HEK293 (cell line): ENCODE measurements at regions not wholly inside any gene's neighbourhood (a gene's known extent, or its start where the extent isn't known, plus 50 kb on each side); places are given as distances from the start of the nearest gene placed in this dataset.
"Not testable (repeated sequence)": the region's sequence is repeated elsewhere in the genome, so short reads cannot be mapped to it uniquely, and the experiment has no call there.

Experiments used
- CTCF ChIA-PET: fragments of 350-600 bp; formaldehyde crosslinking; extraction: SDS; loops from one replicate; lab custom pipeline; 2021; ENCODE audit warnings: antibody characterized with exemption; lab: Yijun Ruan, JAX
- POLR2A ChIA-PET: fragments of 300-600 bp; formaldehyde crosslinking; extraction: SDS; loops from one replicate; lab custom pipeline; 2020; ENCODE audit warnings: antibody characterized with exemption, inconsistent platforms; lab: Yijun Ruan, JAX
- H3K27ac ChIP-seq: fragments of 200-500 bp; sonication (Bioruptor generic); 2 replicates; pipeline ENCODE4 v1.5.1; 2014; ENCODE audit warnings: low read depth, low read length, control low read depth, inconsistent platforms; ENCODE audit errors: extremely low read depth
- H3K36me3 ChIP-seq, 2 experiments: fragments of 200-500 bp in 1 of 2; sonication (Bioruptor generic) in 1 of 2; 1 replicate in 1 of 2; 2 replicates in 1 of 2; pipeline ENCODE4 v1.5.1; 2014 to 2017; ENCODE audit warnings: inconsistent platforms in 2 of 2, low read length in 2 of 2; ENCODE audit not compliant: control insufficient read depth in 2 of 2, insufficient read depth in 1 of 2
- H3K4me1 ChIP-seq: fragments of 200-500 bp; sonication (Bioruptor generic); 2 replicates; pipeline ENCODE4 v1.5.1; 2014; ENCODE audit warnings: mild to moderate bottlenecking, low read length, inconsistent platforms; ENCODE audit not compliant: control insufficient read depth, insufficient read depth
- H3K4me3 ChIP-seq: 2 replicates; pipeline ENCODE4 v1.5.1; 2011; ENCODE audit warnings: low read depth, mild to moderate bottlenecking, control low read depth, low read length, moderate library complexity
- H3K9me3 ChIP-seq: fragments of 200-500 bp; sonication (Bioruptor generic); 2 replicates; pipeline ENCODE4 v1.5.1; 2014; ENCODE audit warnings: low read depth, low read length, inconsistent platforms; ENCODE audit not compliant: control insufficient read depth, insufficient read depth
- GLI2 ChIP-seq: fragments of 450-650 bp; formaldehyde crosslinking; IDR thresholded peaks from 2 replicates; pipeline ENCODE4; 2017; ENCODE audit warnings: missing biosample characterization, missing genetic modification characterization, low read depth, borderline replicate concordance
- GLIS1 ChIP-seq: fragments of 450-650 bp; formaldehyde crosslinking; IDR thresholded peaks from 2 replicates; pipeline ENCODE4 v1.5.1; 2016; ENCODE audit warnings: missing biosample characterization, missing genetic modification characterization
- HOXC10 ChIP-seq: sonication (generic); formaldehyde crosslinking; IDR thresholded peaks from 2 replicates; pipeline ENCODE4 v1.8.1; 2023; ENCODE audit warnings: mild to moderate bottlenecking, missing genetic modification reagents
- KLF10 ChIP-seq: fragments of 450-650 bp; IDR thresholded peaks from 2 replicates; pipeline ENCODE4 v1.5.1; 2018; ENCODE audit warnings: missing biosample characterization, mild to moderate bottlenecking, missing genetic modification characterization
- OVOL3 ChIP-seq: fragments of 450-650 bp; formaldehyde crosslinking; IDR thresholded peaks from 2 replicates; pipeline ENCODE4 v1.5.1; 2016; ENCODE audit warnings: missing biosample characterization, missing genetic modification characterization
- YY2 ChIP-seq: fragments of 450-650 bp; formaldehyde crosslinking; IDR thresholded peaks from 2 replicates; pipeline ENCODE4 v1.5.1; 2016; ENCODE audit warnings: missing biosample characterization, missing genetic modification characterization
- ZNF184 ChIP-seq: fragments of 450-650 bp; IDR thresholded peaks from 2 replicates; pipeline ENCODE4 v1.5.1; 2018; ENCODE audit warnings: missing biosample characterization, mild to moderate bottlenecking, missing genetic modification characterization
- ZNF221 ChIP-seq: fragments of 450-650 bp; formaldehyde crosslinking; IDR thresholded peaks from 2 replicates; pipeline ENCODE4 v1.5.1; 2017; ENCODE audit warnings: missing biosample characterization, missing genetic modification characterization, borderline replicate concordance
- ZNF24 ChIP-seq: fragments of 450-650 bp; formaldehyde crosslinking; IDR thresholded peaks from 2 replicates; pipeline ENCODE4 v1.5.1; 2016; ENCODE audit warnings: missing biosample characterization, missing genetic modification characterization
- ZNF433 ChIP-seq: fragments of 450-650 bp; formaldehyde crosslinking; IDR thresholded peaks from 2 replicates; pipeline ENCODE4 v1.5.1; 2016; ENCODE audit warnings: missing biosample characterization, missing genetic modification characterization, low read depth
- ZNF561 ChIP-seq: fragments of 450-650 bp; IDR thresholded peaks from 2 replicates; pipeline ENCODE4 v1.5.1; 2018; ENCODE audit warnings: missing biosample characterization, missing genetic modification characterization, borderline replicate concordance
- ZNF654 ChIP-seq: fragments of 450-650 bp; formaldehyde crosslinking; IDR thresholded peaks from 2 replicates; pipeline ENCODE4 v1.5.1; 2016; ENCODE audit warnings: low read depth, missing biosample characterization, missing genetic modification characterization
- TF ChIP-seq, protein P1 (sequence below): fragments of 450-650 bp; formaldehyde crosslinking; IDR thresholded peaks from 2 replicates; pipeline ENCODE4 v1.5.1; 2016; ENCODE audit warnings: missing biosample characterization, missing genetic modification characterization, low read depth
- TF ChIP-seq, protein P2 (sequence below): fragments of 450-650 bp; formaldehyde crosslinking; IDR thresholded peaks from 2 replicates; pipeline ENCODE4 v1.5.1; 2016; ENCODE audit warnings: missing biosample characterization, missing genetic modification characterization
- TF ChIP-seq, protein P3 (sequence below): fragments of 450-650 bp; formaldehyde crosslinking; IDR thresholded peaks from 2 replicates; pipeline ENCODE4 v1.5.0; 2017; ENCODE audit warnings: missing biosample characterization, missing genetic modification characterization, borderline replicate concordance
- TF ChIP-seq, protein P4 (sequence below): fragments of 450-650 bp; formaldehyde crosslinking; IDR thresholded peaks from 2 replicates; pipeline ENCODE4 v1.5.1; 2016; ENCODE audit warnings: missing biosample characterization, missing genetic modification characterization

DNA sequence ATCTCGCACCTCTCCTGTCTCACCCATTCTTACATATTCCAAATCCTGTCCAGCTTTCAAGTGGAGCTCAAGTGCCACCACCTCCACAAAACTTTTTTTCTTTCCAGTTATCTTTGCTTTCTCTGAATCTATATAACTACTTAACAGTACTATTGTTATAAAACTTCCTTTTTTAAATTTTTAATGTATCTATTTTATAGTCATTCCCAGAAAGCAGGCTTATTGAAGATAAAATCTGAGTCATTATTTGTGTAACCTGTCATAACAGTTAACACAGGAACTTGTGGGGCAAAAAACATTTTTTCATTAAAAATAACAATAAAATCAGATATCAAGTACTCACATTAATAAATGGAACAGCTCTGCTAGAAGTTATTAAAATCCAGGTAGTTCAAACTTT, 73.3 kb upstream of the ALCAM start:
- Histone ChIP-seq H3K9me3 (no peaks in the 10 kb centered on the region), H3K36me3 (no peaks in the 10 kb centered on the region), H3K4me1 (no peaks in the 10 kb centered on the region), H3K4me3 (no peak overlapping the region), H3K27ac (no peak overlapping the region)
- POLR2A ChIA-PET: no interaction called here
- TF ChIP-seq ZNF561 (no peak), ZNF184 (tag by site-specific recombination) (no peak), ZNF221 (no peak), GLIS1 (tag by site-specific recombination) (no peak), ZNF24 (tag by site-specific recombination) (no peak), ZNF654 (tag by site-specific recombination) (no peak), GLI2 (tag by site-specific recombination) (no peak), ZNF433 (no peak), KLF10 (no peak), OVOL3 (tag by site-specific recombination) (no peak), HOXC10 (CRISPR knock-in tag) (no peak), YY2 (tag by site-specific recombination) (no peak)
- TF ChIP-seq, protein P1, sequence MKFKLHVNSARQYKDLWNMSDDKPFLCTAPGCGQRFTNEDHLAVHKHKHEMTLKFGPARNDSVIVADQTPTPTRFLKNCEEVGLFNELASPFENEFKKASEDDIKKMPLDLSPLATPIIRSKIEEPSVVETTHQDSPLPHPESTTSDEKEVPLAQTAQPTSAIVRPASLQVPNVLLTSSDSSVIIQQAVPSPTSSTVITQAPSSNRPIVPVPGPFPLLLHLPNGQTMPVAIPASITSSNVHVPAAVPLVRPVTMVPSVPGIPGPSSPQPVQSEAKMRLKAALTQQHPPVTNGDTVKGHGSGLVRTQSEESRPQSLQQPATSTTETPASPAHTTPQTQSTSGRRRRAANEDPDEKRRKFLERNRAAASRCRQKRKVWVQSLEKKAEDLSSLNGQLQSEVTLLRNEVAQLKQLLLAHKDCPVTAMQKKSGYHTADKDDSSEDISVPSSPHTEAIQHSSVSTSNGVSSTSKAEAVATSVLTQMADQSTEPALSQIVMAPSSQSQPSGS: no peak
- TF ChIP-seq, protein P2, sequence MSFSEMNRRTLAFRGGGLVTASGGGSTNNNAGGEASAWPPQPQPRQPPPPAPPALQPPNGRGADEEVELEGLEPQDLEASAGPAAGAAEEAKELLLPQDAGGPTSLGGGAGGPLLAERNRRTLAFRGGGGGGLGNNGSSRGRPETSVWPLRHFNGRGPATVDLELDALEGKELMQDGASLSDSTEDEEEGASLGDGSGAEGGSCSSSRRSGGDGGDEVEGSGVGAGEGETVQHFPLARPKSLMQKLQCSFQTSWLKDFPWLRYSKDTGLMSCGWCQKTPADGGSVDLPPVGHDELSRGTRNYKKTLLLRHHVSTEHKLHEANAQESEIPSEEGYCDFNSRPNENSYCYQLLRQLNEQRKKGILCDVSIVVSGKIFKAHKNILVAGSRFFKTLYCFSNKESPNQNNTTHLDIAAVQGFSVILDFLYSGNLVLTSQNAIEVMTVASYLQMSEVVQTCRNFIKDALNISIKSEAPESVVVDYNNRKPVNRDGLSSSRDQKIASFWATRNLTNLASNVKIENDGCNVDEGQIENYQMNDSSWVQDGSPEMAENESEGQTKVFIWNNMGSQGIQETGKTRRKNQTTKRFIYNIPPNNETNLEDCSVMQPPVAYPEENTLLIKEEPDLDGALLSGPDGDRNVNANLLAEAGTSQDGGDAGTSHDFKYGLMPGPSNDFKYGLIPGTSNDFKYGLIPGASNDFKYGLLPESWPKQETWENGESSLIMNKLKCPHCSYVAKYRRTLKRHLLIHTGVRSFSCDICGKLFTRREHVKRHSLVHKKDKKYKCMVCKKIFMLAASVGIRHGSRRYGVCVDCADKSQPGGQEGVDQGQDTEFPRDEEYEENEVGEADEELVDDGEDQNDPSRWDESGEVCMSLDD (tag by site-specific recombination): no peak
- TF ChIP-seq, protein P3, sequence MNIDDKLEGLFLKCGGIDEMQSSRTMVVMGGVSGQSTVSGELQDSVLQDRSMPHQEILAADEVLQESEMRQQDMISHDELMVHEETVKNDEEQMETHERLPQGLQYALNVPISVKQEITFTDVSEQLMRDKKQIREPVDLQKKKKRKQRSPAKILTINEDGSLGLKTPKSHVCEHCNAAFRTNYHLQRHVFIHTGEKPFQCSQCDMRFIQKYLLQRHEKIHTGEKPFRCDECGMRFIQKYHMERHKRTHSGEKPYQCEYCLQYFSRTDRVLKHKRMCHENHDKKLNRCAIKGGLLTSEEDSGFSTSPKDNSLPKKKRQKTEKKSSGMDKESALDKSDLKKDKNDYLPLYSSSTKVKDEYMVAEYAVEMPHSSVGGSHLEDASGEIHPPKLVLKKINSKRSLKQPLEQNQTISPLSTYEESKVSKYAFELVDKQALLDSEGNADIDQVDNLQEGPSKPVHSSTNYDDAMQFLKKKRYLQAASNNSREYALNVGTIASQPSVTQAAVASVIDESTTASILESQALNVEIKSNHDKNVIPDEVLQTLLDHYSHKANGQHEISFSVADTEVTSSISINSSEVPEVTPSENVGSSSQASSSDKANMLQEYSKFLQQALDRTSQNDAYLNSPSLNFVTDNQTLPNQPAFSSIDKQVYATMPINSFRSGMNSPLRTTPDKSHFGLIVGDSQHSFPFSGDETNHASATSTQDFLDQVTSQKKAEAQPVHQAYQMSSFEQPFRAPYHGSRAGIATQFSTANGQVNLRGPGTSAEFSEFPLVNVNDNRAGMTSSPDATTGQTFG (tag by site-specific recombination): no peak
- TF ChIP-seq, protein P4, sequence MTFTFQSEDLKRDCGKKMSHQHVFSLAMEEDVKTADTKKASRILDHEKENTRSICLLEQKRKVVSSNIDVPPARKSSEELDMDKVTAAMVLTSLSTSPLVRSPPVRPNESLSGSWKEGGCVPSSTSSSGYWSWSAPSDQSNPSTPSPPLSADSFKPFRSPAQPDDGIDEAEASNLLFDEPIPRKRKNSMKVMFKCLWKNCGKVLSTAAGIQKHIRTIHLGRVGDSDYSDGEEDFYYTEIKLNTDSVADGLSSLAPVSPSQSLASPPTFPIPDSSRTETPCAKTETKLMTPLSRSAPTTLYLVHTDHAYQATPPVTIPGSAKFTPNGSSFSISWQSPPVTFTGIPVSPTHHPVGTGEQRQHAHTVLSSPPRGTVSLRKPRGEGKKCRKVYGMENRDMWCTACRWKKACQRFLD (tag by site-specific recombination): no peak
- CTCF ChIA-PET: no interaction called here

DNA sequence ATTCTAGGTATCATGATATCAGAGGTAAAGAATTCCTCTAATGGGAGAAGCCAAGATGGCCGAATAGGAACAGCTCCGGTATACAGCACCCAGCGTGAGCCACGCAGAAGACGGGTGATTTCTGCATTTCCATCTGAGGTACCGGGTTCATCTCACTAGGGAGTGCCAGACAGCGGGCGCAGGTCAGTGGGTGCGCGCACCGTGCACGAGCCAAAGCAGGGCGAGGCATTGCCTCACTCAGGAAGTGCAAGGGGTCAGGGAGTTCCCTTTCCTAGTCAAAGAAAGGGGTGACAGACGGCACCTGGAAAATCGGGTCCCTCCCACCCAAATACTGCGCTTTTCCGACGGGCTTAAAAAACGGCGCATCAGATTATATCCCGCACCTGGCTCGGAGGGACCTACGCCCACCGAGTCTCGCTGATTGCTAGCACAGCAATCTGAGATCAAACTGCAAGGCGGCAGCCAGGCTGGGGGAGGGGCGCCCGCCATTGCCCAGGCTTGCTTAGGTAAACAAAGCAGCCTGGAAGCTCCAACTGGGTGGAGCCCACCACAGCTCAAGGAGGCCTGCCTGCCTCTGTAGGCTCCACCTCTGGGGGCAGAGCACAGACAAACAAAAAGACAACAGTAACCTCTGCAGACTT, 70.4 kb upstream of the ALCAM start:
- H3K4me1 ChIP-seq, H3K4me3 ChIP-seq, CTCF ChIA-PET, H3K36me3 ChIP-seq, H3K9me3 ChIP-seq, H3K27ac ChIP-seq, POLR2A ChIA-PET: not testable (repeated sequence)
